H1 (cell line): ENCODE measurements at regions not wholly inside any gene's neighbourhood (a gene's known extent, or its start where the extent isn't known, plus 50 kb on each side); places are given as distances from the start of the nearest gene placed in this dataset.

Experiments
- CTCF ChIA-PET: fragments of 300-600 bp; sonication (Branson Sonifier 250); formaldehyde crosslinking; loops from one replicate; lab custom pipeline; 2021; ENCODE audit not compliant: partially characterized antibody; lab: Charles Lee
- POLR2A ChIA-PET: fragments of 300-600 bp; sonication (Branson Sonifier 250); formaldehyde crosslinking; loops from one replicate; lab custom pipeline; 2021; ENCODE audit warnings: inconsistent platforms; ENCODE audit not compliant: partially characterized antibody; lab: Charles Lee
- DNase-seq, 2 experiments: peaks; one replicate each; pipeline versions ENCODE4 v3.0.0 to v3.0.0-alpha.2; 2010 to 2022; ENCODE audit warnings: low spot score in 2 of 2, low read depth in 1 of 2, mixed read lengths in 1 of 2
- FAIRE-seq: peaks from 2 replicates; lab custom pipeline; 2011; peaks lifted over from hg19 to GRCh38; lab: Jason Lieb, UNC
- H2AFZ ChIP-seq: 2 replicates; pipeline ENCODE4 v1.8.1; 2012; ENCODE audit warnings: low read length, inconsistent platforms
- H2AK5ac ChIP-seq: 2 replicates; pipeline ENCODE4 v1.6.1; 2013; ENCODE audit warnings: low read depth, low read length
- H2BK120ac ChIP-seq: replicated peaks from 2 replicates; pipeline ENCODE3; 2013; ENCODE audit warnings: low read depth, low read length, inconsistent platforms
- H2BK12ac ChIP-seq: 2 replicates; pipeline ENCODE4 v1.6.1; 2013; ENCODE audit warnings: low read depth, low read length
- H2BK15ac ChIP-seq: 2 replicates; pipeline ENCODE4 v1.6.1; 2013; ENCODE audit warnings: low read length
- H2BK20ac ChIP-seq: 2 replicates; pipeline ENCODE4 v1.6.1; 2013; ENCODE audit warnings: low read length
- H2BK5ac ChIP-seq: 2 replicates; pipeline ENCODE4 v1.6.1; 2013; ENCODE audit warnings: low read depth, low read length
- H3K14ac ChIP-seq: 2 replicates; pipeline ENCODE4 v1.6.1; 2013; ENCODE audit warnings: inconsistent platforms; ENCODE audit not compliant: insufficient read length
- H3K18ac ChIP-seq: 2 replicates; pipeline ENCODE4 v1.6.1; 2013; ENCODE audit warnings: low read length; ENCODE audit errors: extremely low read depth
- H3K23ac ChIP-seq: 2 replicates; pipeline ENCODE4 v1.6.1; 2013; ENCODE audit warnings: inconsistent platforms; ENCODE audit not compliant: insufficient read length
- H3K23me2 ChIP-seq: 2 replicates; pipeline ENCODE4 v1.6.1; 2013; ENCODE audit warnings: low read depth, low read length
- H3K27ac ChIP-seq: 2 replicates; pipeline ENCODE4 v1.6.1; 2011; ENCODE audit warnings: low read depth, low read length, inconsistent platforms
- H3K27me3 ChIP-seq, 4 experiments: replicated peaks in 1 of 4; 1 replicate in 1 of 4; 2 replicates in 3 of 4; pipeline versions ENCODE4 v1.6.1 to v1.8.1; 2011 to 2013; ENCODE audit warnings: low read length in 3 of 4, mild to moderate bottlenecking in 3 of 4, inconsistent platforms in 2 of 4, mixed read lengths in 2 of 4, moderate library complexity in 1 of 4; ENCODE audit not compliant: control insufficient read depth in 3 of 4, insufficient read depth in 3 of 4; ENCODE audit errors: extremely low read depth in 1 of 4
- H3K36me3 ChIP-seq, 4 experiments: 2 replicates each; pipeline versions ENCODE4 v1.6.1 to v1.8.1; 2011 to 2013; ENCODE audit warnings: mild to moderate bottlenecking in 4 of 4, low read length in 3 of 4, moderate library complexity in 2 of 4, control low read depth in 1 of 4, inconsistent platforms in 1 of 4; ENCODE audit not compliant: insufficient read depth in 4 of 4, control insufficient read depth in 2 of 4
- H3K4ac ChIP-seq: replicated peaks from 2 replicates; pipeline ENCODE3; 2013; ENCODE audit warnings: low read length, low read depth, mixed read lengths, inconsistent platforms; ENCODE audit not compliant: insufficient read length
- H3K4me1 ChIP-seq, 4 experiments: replicated peaks in 1 of 4; 1 replicate in 1 of 4; 2 replicates in 3 of 4; pipeline versions ENCODE4 v1.6.1 to v1.8.1; 2011 to 2013; ENCODE audit warnings: low read length in 3 of 4, inconsistent platforms in 2 of 4, mixed read lengths in 1 of 4; ENCODE audit not compliant: insufficient read depth in 4 of 4, control insufficient read depth in 3 of 4
- H3K4me2 ChIP-seq, 2 experiments: 2 replicates each; pipeline versions ENCODE4 v1.6.1 to v1.8.1; 2011 to 2013; ENCODE audit warnings: low read depth in 2 of 2, low read length in 2 of 2, control low read depth in 1 of 2, inconsistent platforms in 1 of 2, mild to moderate bottlenecking in 1 of 2; ENCODE audit not compliant: insufficient read depth in 1 of 2
- H3K4me3 ChIP-seq, 4 experiments: fragments of 200-600, 300-600 bp in 1 of 4; sonication (generic), shearing (Covaris generic), sonication (Bioruptor Twin) in 1 of 4; 2 replicates each; pipeline versions ENCODE4 v1.5.1 to v1.8.1; 2011 to 2016; ENCODE audit warnings: low read length in 4 of 4, low read depth in 3 of 4, control low read depth in 2 of 4, inconsistent platforms in 2 of 4, mild to moderate bottlenecking in 2 of 4, mixed read lengths in 1 of 4, moderate library complexity in 1 of 4; ENCODE audit not compliant: insufficient read depth in 2 of 4; ENCODE audit errors: extremely low read depth in 1 of 4
- H3K56ac ChIP-seq: replicated peaks from 2 replicates; pipeline ENCODE3; 2013; ENCODE audit warnings: low read depth, mild to moderate bottlenecking, mixed read lengths, low read length, inconsistent platforms; ENCODE audit not compliant: insufficient read length
- H3K79me1 ChIP-seq: 2 replicates; pipeline ENCODE4 v1.6.1; 2013; ENCODE audit warnings: low read depth, low read length, control low read depth
- H3K79me2 ChIP-seq, 2 experiments: 2 replicates each; pipeline versions ENCODE4 v1.6.1 to v1.8.1; 2012 to 2013; ENCODE audit warnings: low read length in 2 of 2, mild to moderate bottlenecking in 2 of 2, inconsistent platforms in 1 of 2; ENCODE audit not compliant: insufficient read depth in 2 of 2, control insufficient read depth in 1 of 2
- H3K9ac ChIP-seq, 4 experiments: replicated peaks in 1 of 4; 1 replicate in 1 of 4; 2 replicates in 3 of 4; pipeline versions ENCODE4 v1.6.1 to v1.8.1; 2011 to 2013; ENCODE audit warnings: low read depth in 3 of 4, low read length in 3 of 4, control low read depth in 2 of 4, mild to moderate bottlenecking in 2 of 4, moderate library complexity in 2 of 4, inconsistent platforms in 1 of 4; ENCODE audit errors: extremely low read depth in 1 of 4
- H3K9me3 ChIP-seq, 2 experiments: 2 replicates each; pipeline versions ENCODE4 v1.6.1 to v1.8.1; 2012 to 2013; ENCODE audit warnings: mild to moderate bottlenecking in 2 of 2, moderate library complexity in 2 of 2, control low read depth in 1 of 2, inconsistent platforms in 1 of 2, low read depth in 1 of 2, low read length in 1 of 2, mixed read lengths in 1 of 2; ENCODE audit not compliant: insufficient read depth in 2 of 2
- H4K20me1 ChIP-seq, 2 experiments: replicated peaks in 1 of 2; 2 replicates each; pipeline versions ENCODE3 to v1.8.1; 2011 to 2013; ENCODE audit warnings: inconsistent platforms in 2 of 2, low read length in 2 of 2, mild to moderate bottlenecking in 1 of 2; ENCODE audit not compliant: insufficient read depth in 2 of 2, control insufficient read depth in 1 of 2
- H4K5ac ChIP-seq: 2 replicates; pipeline ENCODE4 v1.6.1; 2013; ENCODE audit warnings: low read length, low read depth, mixed read lengths, inconsistent platforms; ENCODE audit not compliant: insufficient read length
- H4K8ac ChIP-seq: 2 replicates; pipeline ENCODE4 v1.8.0; 2013; ENCODE audit warnings: mild to moderate bottlenecking, moderate library complexity, low read length, inconsistent platforms; ENCODE audit not compliant: insufficient read depth; ENCODE audit errors: extremely low read depth
- H4K91ac ChIP-seq: replicated peaks from 2 replicates; pipeline ENCODE3; 2013; ENCODE audit warnings: low read length, mixed read lengths, inconsistent platforms; ENCODE audit not compliant: insufficient read length
- BACH1 ChIP-seq: IDR thresholded peaks from 2 replicates; pipeline ENCODE4 v1.6.1; 2012; ENCODE audit warnings: low read length, improper control_type of control experiment
- CBX5 ChIP-seq: fragments of 300-800, 300-1000 bp; sonication (generic); IDR thresholded peaks from 2 replicates; pipeline ENCODE4 v1.7.1; 2016; ENCODE audit warnings: antibody characterized with exemption, low read length, low read depth
- JUND ChIP-seq: IDR thresholded peaks from 2 replicates; pipeline ENCODE4 v1.6.1; 2011; ENCODE audit warnings: mild to moderate bottlenecking, improper control_type of control experiment, low read length
- WGBS, 2 experiments: shearing (Covaris generic) in 1 of 2; methylation state at CpG; one replicate each; pipeline versions ENCODE4 v1.1.6 to v1.1.7; 2013 to 2015; ENCODE audit warnings: low lambda C conversion rate in 2 of 2, mixed read lengths in 2 of 2, inconsistent platforms in 1 of 2, low coverage in 1 of 2, missing lambda C conversion rate in 1 of 2; ENCODE audit not compliant: insufficient replicate concordance in 2 of 2, insufficient coverage in 1 of 2, insufficient read length in 1 of 2; ENCODE audit errors: extremely low coverage in 1 of 2, missing lambda C conversion rate in 1 of 2; 5-methylcytosine and 5-hydroxymethylcytosine counted together

DNA sequence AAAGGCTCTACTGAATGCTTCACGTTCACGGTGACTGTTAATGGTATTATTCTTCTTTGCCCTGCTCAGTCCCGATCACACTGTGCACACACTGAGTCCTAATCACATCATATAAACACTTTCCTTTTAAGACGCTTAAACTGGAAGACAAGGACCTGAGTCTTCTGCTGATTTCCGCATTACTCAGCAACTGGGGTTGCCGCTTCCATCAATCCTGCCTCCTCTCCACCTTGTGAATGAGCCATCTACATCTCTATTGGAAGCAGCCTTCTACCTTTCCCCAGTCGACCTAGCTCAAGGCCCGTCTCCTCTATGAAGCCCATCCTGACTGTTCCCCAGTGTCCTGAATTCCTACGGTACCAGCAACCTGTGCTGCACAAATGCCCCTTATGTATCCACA is 104.7 kb downstream of the NCOR2 start:
- FAIRE-seq (no peak), DNase-seq (no peak)
- no peak overlapping the region for H3K18ac ChIP-seq
- 0 out of 7 replicates have a peak overlapping the region, but pooled peaks of 1 of the 4 experiments have one; percentile 10 for H3K9ac ChIP-seq
- no peak overlapping the region for H2AFZ ChIP-seq
- no peak overlapping the region for H4K91ac ChIP-seq
- H4K20me1 ChIP-seq, result peaks cover 14 to 16% of the 10 kb centered on the region in 2 experiments
- H3K36me3 ChIP-seq, result peaks cover 12 to 48% (median 35%) of the 10 kb centered on the region in 4 experiments; a peak in 7 of 8 replicates
- TF ChIP-seq JUND (no peak), BACH1 (no peak), CBX5 (no peak)
- H3K79me2 ChIP-seq, result peaks cover 3 to 18% of the 10 kb centered on the region in 2 experiments; a peak in 3 of 4 replicates
- H4K5ac ChIP-seq, result no peak overlapping the region
- no peak overlapping the region for H3K56ac ChIP-seq
- no peak overlapping the region for H3K23ac ChIP-seq
- no peak overlapping the region for H2BK12ac ChIP-seq
- no peak overlapping the region for H2BK120ac ChIP-seq
- H3K9me3 ChIP-seq, result no peaks in the 10 kb centered on the region; a peak in 1 of 4 replicates
- POLR2A ChIA-PET, result interaction anchor here (2.0 kb wide), 1 partner anchor 10 kb away, joined by 5 read pairs; no protein-coding TSS in a partner anchor
- peaks cover 5% of the 10 kb centered on the region; the same call in 1 of the 2 replicates for H3K23me2 ChIP-seq
- no peak overlapping the region for H2BK15ac ChIP-seq
- H2AK5ac ChIP-seq, result no peak overlapping the region
- H4K8ac ChIP-seq, result no peak overlapping the region; the same call in 1 of the 2 replicates
- peaks cover 13% of the 10 kb centered on the region for H3K79me1 ChIP-seq
- H2BK5ac ChIP-seq, result peak overlapping the region; percentile 24; the same call in 1 of the 2 replicates
- peaks cover 0 to 5% (median 0%) of the 10 kb centered on the region in 4 experiments; a peak in 1 of 7 replicates for H3K4me1 ChIP-seq
- H3K4me2 ChIP-seq, result no peak overlapping the region
- H3K27ac ChIP-seq, result no peak overlapping the region
- no peak overlapping the region for H3K4ac ChIP-seq
- H3K14ac ChIP-seq, result no peak overlapping the region
- 0 out of 2 replicates have a peak overlapping the region, but pooled peaks have one; percentile 18 for H2BK20ac ChIP-seq
- CTCF ChIA-PET, result interaction anchor here (0.6 kb wide), 1 partner anchor 35 kb away, joined by 3 read pairs; no protein-coding TSS in a partner anchor
- no peak overlapping the region for H3K4me3 ChIP-seq
- no peaks in the 10 kb centered on the region for H3K27me3 ChIP-seq
- WGBS, 2 experiments, result 82% methylated on average over 9 of the region's 9 CpGs; no CpG with 5 or more reads in 1 of the 2 experiments
